Stimulated activated CD4-positive, alpha-beta T cell treated with anti-CD3 and anti-CD28 coated beads, TNF-alpha, amount 100 ng/mL, for 24 hours (primary cell): ENCODE measurements at regions not wholly inside any gene's neighbourhood (a gene's known extent, or its start where the extent isn't known, plus 50 kb on each side); places are given as distances from the start of the nearest gene placed in this dataset.

Experiments
- DNase-seq, 3 experiments: peaks; one replicate each; pipeline ENCODE4 v3.0.0-alpha.2; 2020; ENCODE audit warnings: low read depth in 3 of 3

DNA sequence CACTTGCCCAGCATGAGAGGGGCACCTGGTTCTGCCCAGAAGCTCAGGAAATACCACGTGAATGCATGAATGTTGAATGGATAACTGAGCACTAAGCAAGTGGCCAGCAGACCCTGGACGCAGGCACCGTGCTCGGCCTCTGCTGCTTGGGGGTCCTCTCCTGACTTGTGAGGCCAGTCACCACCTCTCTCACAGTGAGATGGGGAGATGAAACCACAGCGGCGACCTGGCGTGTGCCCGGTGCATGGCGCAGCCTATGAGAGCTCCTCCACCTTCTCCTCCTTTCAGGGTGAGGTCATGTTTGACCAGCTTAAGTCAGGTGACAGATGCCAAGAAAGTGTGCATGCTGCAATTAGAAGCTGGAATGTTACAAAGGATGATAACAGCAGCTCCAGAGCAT is 75.5 kb downstream of the HMX1 start:
- DNase-seq, result no peak

DNA sequence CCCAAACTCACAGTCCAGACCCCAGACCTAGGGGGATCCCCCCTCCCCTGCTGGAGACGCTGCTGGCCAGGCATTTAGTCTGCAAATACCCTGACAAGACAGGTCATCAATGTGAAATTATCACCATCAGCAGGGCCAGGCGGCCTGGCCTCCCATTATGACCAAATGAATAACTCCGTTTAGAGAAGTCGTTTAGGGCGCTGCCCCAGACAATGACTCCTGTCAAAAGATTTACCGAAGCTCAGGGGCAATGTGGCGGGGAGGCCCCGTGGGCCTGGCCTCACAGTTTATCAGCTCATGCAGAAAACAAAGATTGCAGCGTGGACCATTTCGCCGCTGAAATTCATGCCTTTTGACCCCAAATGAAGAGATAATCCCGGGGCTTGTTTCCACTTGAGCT is 76.5 kb downstream of the HMX1 start:
- no peak for DNase-seq

- DNase-seq, result no peak
Measured at GRCh38 chr4:8794491-8794890, 77.1 kb downstream of the HMX1 start.

DNA sequence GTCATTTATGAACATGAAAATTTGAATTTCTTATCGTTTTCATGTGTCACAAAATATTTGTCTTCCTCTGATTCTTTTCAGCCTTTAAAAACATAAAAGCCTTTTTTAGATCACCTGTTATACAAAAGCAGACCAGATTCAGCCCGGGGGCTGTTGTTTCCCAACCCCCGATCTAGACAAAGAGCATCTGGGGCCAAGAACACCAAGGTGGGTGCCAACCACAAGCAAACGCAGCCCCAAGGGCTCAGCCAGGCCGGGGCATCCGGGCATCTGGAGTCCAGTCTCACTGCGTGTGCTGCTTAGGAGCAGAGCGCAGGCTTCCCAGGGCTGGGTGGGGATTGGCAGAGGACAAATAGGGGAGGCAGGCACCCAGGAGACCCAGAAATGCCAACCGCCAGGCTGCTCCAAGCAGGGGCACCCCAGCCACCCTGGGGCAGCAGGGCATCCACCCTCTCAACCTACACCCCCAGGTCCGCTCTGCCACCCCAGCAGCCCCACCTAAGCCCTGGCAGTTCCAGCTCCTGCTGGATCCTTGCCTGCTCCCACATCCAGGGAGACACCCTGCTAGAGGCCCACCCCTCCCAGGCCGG is 78.0 kb downstream of the HMX1 start:
- no peak for DNase-seq

GRCh38 chr4:8792491-8792890 is 79.1 kb downstream of the HMX1 start:
- no peak for DNase-seq

DNA sequence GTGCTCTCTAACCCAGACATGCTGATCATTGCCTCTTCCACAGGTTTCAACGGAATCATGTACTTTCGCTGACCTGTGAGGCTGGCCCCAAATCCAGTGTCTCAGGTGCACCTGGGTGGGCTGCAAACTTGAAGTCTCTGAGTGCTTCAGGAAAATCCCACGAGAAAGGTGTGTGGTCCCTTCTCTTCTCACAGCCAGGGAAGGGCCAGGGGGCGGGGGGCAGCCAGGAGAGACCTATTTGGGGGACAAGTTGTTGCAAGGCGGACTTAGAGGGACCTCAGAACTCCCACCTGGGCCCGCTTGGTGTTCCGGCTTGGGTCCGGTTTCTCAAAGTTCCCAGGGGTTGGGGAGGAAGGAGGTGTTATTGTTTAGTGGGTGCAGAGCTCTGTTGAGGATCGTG is 80.0 kb downstream of the HMX1 start:
- DNase-seq, result no peak

DNA sequence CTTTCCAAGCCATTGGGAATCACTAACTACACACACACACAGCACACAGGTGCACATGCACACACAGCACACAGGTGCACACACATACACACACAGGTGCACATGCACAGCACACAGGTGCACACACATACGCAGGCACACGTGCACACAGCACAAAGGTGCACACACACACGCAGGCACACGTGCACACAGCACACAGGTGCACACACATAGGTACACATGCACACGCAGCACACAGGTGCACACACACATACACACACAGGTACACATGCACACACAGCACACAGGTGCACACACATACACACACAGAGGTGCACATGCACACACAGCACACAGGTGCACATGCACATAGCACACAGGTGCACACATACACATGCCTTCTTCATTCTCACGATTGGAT is 80.9 kb downstream of the HMX1 start:
- no peak for DNase-seq

- DNase-seq, result no peak
Measured at GRCh38 chr4:8788174-8788573, 83.5 kb downstream of the HMX1 start.

DNA sequence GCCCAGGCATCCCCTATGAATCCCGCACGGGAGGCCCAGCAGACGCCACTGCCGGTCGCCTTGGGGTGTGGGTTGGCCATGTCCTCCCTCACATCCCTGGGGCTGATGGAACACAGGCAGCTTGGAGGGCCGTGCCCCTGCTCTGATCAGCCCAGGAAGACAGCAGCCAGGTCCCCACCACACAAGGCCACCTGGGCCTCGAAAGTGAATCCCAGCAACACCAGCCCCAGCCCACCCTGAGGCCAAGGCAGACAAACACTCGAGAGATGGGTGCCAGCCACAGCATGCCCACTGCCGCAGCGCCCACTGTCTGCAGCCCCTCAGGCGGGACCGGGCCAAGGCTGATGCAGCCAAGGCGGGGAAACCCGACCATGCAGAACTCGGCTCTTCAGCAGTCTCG is 85.5 kb downstream of the HMX1 start:
- DNase-seq, result no peak

GRCh38 chr4:8785656-8786142 is 85.9 kb downstream of the HMX1 start:
- no peak for DNase-seq

GRCh38 chr4:8783736-8784135 is 87.9 kb downstream of the HMX1 start:
- DNase-seq, result no peak

- no peak for DNase-seq
Measured at GRCh38 chr4:8782135-8782534, 89.5 kb downstream of the HMX1 start.

DNA sequence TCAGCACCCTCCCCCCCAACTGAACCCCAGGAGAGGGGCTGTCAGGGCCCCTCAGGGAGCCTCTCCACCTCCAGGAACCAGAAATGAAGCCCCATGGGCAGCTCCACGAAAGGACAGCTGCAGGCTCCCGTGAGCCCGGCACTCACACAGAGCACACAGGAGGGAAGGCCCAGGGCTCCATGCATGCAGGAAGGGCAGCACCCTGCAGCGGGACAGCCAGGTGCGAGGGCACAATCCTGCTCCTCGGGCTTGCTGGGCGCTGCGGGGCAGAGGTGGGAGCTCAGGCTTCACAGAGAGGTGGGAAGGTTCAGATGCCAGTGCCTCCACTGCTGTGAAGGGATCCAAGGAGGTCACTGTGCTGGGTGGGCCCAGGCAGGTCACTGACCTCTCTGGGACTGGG is 90.0 kb downstream of the HMX1 start:
- DNase-seq, result no peak

DNA sequence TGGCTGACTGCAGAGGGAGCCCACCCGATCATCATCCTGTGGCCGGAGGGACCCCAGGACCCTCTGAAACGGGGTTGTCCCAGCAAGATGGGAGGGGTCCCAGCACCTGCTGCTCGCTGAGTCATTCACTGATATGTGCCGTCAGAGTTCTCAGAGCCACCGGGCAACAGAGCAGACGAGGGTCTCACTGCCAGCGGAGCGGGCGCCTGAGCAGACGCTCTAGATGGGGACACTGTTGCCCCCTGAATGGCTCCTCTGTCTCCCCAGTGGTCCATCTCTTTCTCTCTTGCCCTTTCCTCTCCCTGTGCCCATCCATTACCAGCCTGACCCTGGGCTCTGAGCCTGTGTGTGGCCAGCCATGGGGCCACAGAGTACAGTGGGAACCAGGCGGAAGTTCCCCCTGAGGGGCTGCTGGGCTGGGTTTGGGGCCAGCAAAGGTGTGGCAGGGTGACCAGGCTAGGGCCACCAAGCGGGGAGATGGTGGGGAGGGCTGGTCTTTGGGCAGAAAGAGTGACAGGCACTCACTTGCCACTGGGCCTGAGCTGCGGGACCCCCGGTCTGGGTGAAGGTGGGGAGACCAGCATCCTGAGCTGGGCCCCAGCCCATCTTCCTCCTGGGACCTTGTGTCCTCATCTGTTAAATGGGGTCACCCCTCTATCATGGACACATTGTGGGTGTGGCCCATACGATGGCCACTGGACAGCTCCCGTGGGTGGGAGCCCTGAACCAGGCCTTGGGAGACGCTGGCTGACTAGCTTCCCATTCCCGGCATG is 90.9 kb downstream of the HMX1 start:
- DNase-seq, result no peak

DNA sequence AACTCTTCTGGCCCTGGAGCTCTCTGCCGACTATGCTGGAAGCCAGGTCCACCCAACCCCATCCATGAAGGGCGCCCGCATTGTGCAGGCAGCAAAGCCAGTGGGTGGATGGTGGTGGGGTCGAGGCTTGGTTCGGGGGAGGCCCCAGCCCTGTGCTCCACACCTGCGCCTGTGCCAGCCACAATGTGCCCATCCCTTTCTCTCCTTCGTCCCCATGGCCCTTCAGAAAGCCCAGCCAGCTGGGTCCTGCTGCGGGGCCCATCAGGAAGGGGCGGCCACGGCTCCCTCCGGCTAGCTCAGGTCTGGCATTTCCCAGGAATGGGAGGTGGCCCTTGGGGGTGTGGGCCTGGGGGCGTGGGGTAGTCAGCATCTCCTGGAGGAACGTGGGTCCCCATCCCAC is 91.6 kb downstream of the HMX1 start:
- DNase-seq, result no peak

GRCh38 chr4:8779490-8779932 is 92.1 kb downstream of the HMX1 start:
- no peak for DNase-seq

DNA sequence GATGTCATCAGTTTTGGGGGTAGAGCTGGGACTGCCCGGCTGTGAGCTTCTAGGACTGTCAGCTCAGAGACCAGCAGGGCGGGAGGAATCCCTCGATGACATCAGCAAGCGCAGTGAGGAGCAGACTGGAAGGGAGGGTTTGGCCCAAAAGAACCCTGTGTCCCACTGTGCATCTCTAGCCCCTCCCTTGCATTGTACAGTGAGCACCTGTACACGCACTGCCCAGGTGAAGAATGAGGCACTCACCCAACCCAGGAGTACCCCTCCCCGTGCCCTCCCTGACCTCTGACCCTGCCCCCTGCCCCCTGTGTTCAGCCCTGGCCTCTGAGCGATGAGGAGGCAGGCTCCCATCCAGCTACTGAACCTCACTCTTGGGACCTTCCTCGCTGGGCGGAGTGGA is 92.9 kb downstream of the HMX1 start:
- DNase-seq, result no peak

GRCh38 chr4:8778291-8778690 is 93.3 kb downstream of the HMX1 start:
- DNase-seq, result no peak

GRCh38 chr4:8777320-8778196 is 94.1 kb downstream of the HMX1 start:
- no peak for DNase-seq

- no peak for DNase-seq
Measured at GRCh38 chr4:8776366-8776765, 95.3 kb downstream of the HMX1 start.

DNA sequence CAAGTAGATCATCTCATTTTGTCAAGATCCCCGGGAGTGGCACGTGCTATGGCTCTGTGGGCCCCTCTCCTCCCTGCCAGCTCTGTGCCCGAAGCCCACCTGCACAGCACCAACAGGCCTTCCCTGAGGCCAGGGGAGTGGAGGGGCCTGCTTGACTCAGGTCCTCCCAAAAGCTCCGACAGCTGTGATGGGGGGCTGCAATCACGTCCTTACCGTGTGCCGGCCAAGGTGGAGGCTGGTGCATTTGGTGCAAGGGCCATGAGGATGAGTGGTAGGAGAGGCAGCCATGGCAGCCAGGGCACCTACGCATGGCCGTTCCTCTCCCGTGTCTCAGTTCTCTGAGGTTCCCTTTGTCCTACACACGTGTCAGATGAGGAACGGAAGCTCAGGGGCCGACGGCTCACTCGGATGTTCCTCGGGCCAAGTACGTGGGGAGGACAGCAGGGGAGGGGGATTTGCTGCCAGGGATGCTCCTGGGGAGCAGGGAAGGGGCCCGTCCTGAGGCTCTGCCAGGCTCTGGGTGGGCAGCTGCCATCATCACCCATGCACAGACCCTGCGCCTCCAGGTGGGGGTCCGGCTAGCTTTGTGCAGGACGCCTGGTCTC is 95.8 kb downstream of the HMX1 start:
- DNase-seq, result no peak

- DNase-seq, result no peak
Measured at GRCh38 chr4:8775121-8775520, 96.5 kb downstream of the HMX1 start.
